ENCODE measurements at regions not wholly inside any gene's neighbourhood (a gene's known extent, or its start where the extent isn't known, plus 50 kb on each side); places are given as distances from the start of the nearest gene placed in this dataset.
A peak's percentile ranks its signal among the peaks of the same experiment; 100 is the strongest.

- Histone ChIP-seq H3K27ac (ENCODE audit: low read depth, low read length) (no peak overlapping the region), H3K36me3 (ENCODE audit: insufficient read depth, low read length) (no peaks in the 10 kb centered on the region), H2AFZ (ENCODE audit: low read length, unreplicated experiment) (no peak overlapping the region)
These were observed 58.0 kb upstream of the CYSLTR2 start for GRCh38 chr13:48595431-48596429.

DNA sequence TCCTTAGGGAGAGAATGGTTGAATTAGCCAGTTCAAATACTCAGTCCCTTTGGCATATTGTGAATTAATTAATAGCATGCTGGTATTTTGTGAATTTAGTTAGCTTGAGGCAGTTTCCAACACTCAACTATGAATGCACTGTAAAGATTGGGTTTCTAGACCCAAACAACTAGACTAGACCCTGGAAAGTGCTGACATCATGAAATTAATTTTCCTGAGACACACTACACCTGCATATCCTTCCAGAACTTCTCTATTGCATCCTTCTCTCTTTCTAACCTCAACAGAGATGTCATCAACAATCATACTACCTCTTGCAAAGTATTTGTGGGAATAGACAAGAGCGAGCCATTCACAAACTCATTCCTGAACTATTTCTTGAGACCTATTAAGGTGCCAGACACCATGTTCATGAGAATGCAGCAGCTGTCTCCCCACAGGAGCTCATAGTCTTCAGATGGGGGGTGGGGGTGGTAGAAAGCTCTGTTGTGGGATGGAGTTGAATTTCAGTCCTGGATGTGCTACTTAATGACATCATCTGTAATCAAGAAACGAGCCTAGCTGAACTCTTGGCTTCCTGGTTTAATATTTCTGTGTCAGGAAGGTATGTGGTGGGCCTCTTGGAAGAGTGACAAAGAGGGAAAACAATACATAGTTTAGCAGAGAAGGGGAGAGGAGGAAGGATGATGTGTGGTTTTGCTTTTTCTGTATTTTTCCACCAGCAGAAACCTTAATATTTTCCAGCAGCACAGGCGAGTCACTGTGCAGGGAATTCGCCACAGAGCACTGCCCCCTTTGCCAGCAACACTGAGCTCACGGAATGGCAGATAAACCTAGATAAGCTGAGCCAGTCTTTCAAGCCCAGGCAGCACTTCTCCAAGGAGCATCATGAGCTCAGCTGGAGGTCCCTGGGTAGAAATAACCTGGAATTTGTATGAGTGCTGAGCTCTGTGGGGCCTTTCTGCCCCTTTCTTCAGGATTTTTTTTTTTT is 53.1 kb upstream of the CYSLTR2 start:
- Histone ChIP-seq H3K4me3 (ENCODE audit: low read depth, low read length) (no peak overlapping the region), H3K27me3 (ENCODE audit: insufficient read depth, low read length) (peaks cover 3% of the 10 kb centered on the region; the same call in 1 of the 2 replicates), H3K79me2 (ENCODE audit: control insufficient read depth, insufficient read depth, low read length, unreplicated experiment) (no peaks in the 10 kb centered on the region), H2AFZ (ENCODE audit: low read length, unreplicated experiment) (peak overlapping the region; percentile 22), H3K27ac (ENCODE audit: low read depth, low read length) (no peak overlapping the region), H3K36me3 (ENCODE audit: insufficient read depth, low read length) (no peaks in the 10 kb centered on the region), H3K4me1 (ENCODE audit: control insufficient read depth, insufficient read depth, low read length, unreplicated experiment) (no peaks in the 10 kb centered on the region)

More at GRCh38 chr13:48595431-48596429, 58.0 kb upstream of the CYSLTR2 start:
- no peaks in the 10 kb centered on the region for H3K4me1 ChIP-seq (ENCODE audit: control insufficient read depth, insufficient read depth, low read length, unreplicated experiment)
- H3K27me3 ChIP-seq (ENCODE audit: insufficient read depth, low read length) = no peaks in the 10 kb centered on the region
- no peaks in the 10 kb centered on the region for H3K79me2 ChIP-seq (ENCODE audit: control insufficient read depth, insufficient read depth, low read length, unreplicated experiment)
- no peak overlapping the region for H3K4me3 ChIP-seq (ENCODE audit: low read depth, low read length)

DNA sequence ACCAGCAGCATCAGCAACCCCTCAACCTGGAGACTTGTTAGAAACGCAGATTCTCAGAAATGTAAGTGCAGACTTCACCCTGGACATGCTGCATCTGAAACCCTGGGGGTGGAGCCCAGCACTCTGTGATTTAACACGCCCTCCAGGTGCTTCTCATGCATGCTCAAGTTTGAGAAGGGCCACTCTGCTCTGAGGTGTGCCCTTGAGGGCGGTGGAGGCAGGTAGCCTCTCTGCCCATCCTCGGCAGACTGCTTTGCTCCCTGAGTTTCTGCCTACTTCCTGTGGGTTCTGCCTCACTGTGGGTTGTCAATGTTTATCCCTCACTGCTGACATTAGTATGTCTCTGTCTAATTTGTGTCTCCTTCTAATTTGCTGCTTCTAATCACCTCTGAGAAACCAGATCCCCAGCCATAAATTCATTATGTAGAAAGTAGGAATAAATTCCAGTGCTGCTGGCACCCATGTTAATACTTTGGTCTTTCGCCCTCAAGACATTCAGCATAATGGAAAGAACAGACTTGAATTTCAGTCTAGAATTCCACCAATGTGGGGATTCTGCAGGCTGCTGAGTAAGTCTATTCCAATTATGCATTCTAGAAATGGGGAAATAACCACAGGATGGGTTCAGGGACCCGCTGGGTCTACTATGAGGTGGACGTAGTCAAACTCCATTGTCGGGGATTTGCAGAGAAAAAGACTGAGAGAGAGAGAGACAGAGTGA is 51.3 kb upstream of the CYSLTR2 start:
- Histone ChIP-seq H3K36me3 (ENCODE audit: insufficient read depth, low read length) (no peaks in the 10 kb centered on the region), H3K4me3 (ENCODE audit: low read depth, low read length) (no peak overlapping the region), H3K27me3 (ENCODE audit: insufficient read depth, low read length) (peaks cover 6% of the 10 kb centered on the region), H3K79me2 (ENCODE audit: control insufficient read depth, insufficient read depth, low read length, unreplicated experiment) (no peaks in the 10 kb centered on the region), H3K27ac (ENCODE audit: low read depth, low read length) (no peak overlapping the region), H2AFZ (ENCODE audit: low read length, unreplicated experiment) (no peak overlapping the region), H3K4me1 (ENCODE audit: control insufficient read depth, insufficient read depth, low read length, unreplicated experiment) (no peaks in the 10 kb centered on the region)

GRCh38 chr13:48603375-48603774 is 50.4 kb upstream of the CYSLTR2 start:
- Histone ChIP-seq H3K4me1 (ENCODE audit: control insufficient read depth, insufficient read depth, low read length, unreplicated experiment) (no peaks in the 10 kb centered on the region), H3K27me3 (ENCODE audit: insufficient read depth, low read length) (peaks cover 6% of the 10 kb centered on the region), H3K79me2 (ENCODE audit: control insufficient read depth, insufficient read depth, low read length, unreplicated experiment) (no peaks in the 10 kb centered on the region), H3K27ac (ENCODE audit: low read depth, low read length) (no peak overlapping the region), H3K4me3 (ENCODE audit: low read depth, low read length) (no peak overlapping the region), H3K36me3 (ENCODE audit: insufficient read depth, low read length) (no peaks in the 10 kb centered on the region), H2AFZ (ENCODE audit: low read length, unreplicated experiment) (no peak overlapping the region)
